Fibroblast of pulmonary artery (primary cell): ENCODE measurements at regions not wholly inside any gene's neighbourhood (a gene's known extent, or its start where the extent isn't known, plus 50 kb on each side); places are given as distances from the start of the nearest gene placed in this dataset.

Experiments
- DNase-seq: peaks from one replicate; pipeline ENCODE4 v3.0.0-alpha.2; 2010; ENCODE audit warnings: low read depth
- H3K4me3 ChIP-seq: replicated peaks from 2 replicates; pipeline ENCODE4 v1.5.1; 2011; ENCODE audit warnings: low read depth, mild to moderate bottlenecking, control low read depth, low read length, moderate library complexity
- TF ChIP-seq, protein P1 (sequence below): IDR thresholded peaks from 2 replicates; pipeline ENCODE4 v1.5.1; 2011; ENCODE audit warnings: mild to moderate bottlenecking, control low read depth, low read length, inconsistent platforms; ENCODE audit errors: missing control alignments

DNA sequence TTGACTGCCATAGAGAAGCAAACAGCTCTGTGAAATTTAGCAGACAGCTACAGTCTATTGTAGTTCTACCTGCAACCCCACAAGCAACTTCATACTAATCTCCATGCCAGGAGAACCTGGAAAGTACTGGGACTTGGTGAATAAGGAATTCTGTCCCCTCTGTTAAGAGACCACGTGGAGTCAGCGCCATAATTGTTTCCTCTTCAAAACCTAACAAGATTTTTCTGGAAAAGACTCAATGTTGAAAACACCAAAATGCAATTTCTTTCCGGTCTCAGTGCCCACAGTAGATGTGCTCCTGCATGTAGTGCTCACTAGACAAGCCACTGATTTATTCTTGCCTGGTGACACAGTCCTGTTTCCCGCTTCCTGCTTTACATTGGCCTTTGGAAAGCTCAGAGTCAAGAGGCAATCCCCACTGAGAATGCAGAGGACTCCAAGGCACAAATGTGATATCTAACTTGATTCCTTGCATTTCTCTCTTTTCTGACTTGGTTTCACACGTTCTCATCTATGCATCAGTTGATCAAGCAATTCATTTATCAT is 268.3 kb downstream of the HIVEP2 start:
- no peak for DNase-seq
- no peak overlapping the region for H3K4me3 ChIP-seq
- TF ChIP-seq, protein P1, sequence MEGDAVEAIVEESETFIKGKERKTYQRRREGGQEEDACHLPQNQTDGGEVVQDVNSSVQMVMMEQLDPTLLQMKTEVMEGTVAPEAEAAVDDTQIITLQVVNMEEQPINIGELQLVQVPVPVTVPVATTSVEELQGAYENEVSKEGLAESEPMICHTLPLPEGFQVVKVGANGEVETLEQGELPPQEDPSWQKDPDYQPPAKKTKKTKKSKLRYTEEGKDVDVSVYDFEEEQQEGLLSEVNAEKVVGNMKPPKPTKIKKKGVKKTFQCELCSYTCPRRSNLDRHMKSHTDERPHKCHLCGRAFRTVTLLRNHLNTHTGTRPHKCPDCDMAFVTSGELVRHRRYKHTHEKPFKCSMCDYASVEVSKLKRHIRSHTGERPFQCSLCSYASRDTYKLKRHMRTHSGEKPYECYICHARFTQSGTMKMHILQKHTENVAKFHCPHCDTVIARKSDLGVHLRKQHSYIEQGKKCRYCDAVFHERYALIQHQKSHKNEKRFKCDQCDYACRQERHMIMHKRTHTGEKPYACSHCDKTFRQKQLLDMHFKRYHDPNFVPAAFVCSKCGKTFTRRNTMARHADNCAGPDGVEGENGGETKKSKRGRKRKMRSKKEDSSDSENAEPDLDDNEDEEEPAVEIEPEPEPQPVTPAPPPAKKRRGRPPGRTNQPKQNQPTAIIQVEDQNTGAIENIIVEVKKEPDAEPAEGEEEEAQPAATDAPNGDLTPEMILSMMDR = no peak

DNA sequence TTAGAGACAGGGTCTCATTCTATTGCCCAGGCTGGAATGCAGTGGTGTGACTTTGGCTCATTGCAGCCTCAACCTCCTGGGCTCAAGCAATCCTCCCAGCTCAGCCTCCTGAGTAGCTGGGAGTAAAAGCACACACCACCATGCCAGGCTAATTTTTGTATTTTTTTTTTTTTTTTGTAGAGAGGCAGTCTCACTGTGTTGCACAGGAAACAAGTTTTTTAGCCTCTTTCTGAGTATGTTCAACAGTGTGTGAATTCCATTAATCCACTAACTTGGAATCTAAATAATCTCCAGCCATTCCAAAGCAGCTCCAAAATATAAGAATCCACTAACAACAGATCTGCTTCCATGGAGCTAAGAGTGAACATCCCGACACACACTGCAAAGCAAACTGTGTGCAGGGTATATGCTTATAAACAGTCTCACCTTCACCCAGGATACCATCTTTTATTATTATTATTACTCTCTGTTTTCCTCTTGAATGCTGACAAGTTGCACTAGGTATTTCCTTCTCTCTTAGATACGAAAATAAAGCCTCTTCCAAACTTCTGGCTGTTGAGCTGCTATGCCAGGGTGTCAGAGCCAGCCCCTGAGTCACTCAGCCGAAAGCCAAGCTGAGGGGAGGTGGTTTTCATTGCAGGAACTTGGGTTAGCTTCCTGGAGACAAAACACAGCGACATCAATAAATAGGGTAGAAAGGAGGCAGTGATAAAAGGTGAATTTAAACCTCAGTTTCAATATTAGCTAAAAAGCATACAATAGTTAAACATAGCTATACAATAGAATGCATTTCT is 264.9 kb downstream of the HIVEP2 start:
- no peak overlapping the region for H3K4me3 ChIP-seq
- TF ChIP-seq, protein P1 = no peak
- DNase-seq = peak; percentile 28

DNA sequence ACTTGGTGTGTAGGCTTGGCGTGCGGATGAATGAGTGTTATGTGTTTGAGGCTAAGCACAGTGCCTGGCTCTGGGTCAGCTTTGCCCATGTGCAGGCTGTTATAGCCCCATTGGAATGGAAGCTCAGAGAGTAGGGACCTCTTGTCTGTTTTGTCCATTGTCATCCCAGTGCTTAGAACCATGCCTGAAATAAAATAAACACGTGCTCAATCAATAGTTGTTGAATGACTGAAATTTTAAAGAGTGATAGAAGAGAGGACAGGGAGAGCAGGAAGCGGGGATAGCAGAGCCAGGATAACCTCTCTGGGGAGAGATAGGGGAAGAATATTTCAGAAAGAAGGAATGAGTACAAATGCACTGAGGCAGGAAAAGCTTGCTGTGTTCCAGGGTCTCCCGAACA is 263.9 kb downstream of the HIVEP2 start:
- DNase-seq = no peak
- no peak overlapping the region for H3K4me3 ChIP-seq
- TF ChIP-seq, protein P1 = no peak

DNA sequence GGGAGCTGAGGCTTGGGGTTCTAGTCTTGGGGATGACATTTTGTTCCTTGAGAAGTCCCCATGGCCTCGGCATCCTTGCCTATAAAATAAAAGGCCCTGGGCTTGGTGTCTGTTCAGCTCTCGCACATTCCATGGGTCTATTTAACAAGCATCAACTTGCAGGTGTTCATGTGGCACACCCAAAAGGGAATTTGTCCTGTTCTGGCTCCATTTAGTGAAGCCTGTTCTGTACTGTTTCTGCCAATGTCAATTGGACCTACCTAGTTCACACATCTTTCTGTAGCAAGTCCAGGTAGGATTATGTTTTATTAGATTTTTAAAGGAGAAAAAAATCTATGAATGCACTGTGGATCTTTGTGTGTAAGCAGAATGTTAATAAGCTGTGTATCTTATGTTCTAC is 262.0 kb downstream of the HIVEP2 start:
- TF ChIP-seq, protein P1 = no peak
- DNase-seq = no peak
- H3K4me3 ChIP-seq = no peak overlapping the region

DNA sequence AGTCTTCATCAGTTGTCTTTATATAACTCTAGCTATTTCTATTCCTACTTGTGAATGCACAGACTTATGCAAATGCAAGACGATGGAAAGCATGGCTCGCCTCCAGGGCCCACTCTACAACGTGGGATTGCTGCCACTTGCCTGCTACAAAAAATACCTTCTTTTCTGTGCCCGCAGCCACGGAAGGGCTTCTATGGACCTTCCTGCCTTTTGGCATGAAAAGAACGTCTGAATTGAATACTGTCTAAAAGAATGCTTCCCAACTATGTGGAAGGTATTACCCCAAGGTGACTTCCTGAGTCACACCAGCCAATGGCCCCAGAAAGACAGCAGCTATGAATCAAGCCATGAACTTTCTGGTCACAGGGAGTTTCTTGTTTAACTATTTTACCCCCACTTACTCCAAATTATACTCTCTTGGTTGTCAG is 261.2 kb downstream of the HIVEP2 start:
- TF ChIP-seq, protein P1 = no peak
- no peak overlapping the region for H3K4me3 ChIP-seq
- DNase-seq = no peak

DNA sequence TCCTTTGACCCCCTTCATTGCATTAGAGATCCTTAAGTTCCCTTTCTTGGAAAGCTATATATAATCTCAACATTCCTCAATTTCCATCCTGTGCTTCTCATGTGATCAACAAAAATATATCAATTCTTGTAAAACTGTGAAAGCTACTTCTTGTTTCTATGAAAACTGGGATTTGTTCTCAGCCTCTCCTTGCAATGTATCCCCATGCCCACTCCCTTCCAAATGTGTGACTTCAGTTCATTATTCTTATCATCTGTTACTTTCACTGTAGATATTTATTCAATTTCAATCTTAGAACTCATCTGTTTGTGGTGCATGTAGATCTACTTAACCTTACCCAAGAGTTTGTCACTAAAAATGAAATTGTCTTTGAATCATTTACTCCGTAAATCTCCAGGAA is 260.6 kb downstream of the HIVEP2 start:
- H3K4me3 ChIP-seq = no peak overlapping the region
- TF ChIP-seq, protein P1 = no peak
- DNase-seq = no peak
